ENCODE measurements at regions not wholly inside any gene's neighbourhood (a gene's known extent, or its start where the extent isn't known, plus 50 kb on each side); places are given as distances from the start of the nearest gene placed in this dataset.

GRCh38 chr6:8181160-8181881, 79.0 kb upstream of the EEF1E1 start:
- Histone ChIP-seq H3K36me3 (replicated peaks in 1 of 2; ENCODE audit: insufficient read depth in 1 of 2, low read depth in 2 of 2) (no peaks in the 10 kb centered on the region), H3K27me3 (no peaks in the 10 kb centered on the region), H3K27ac (no peak overlapping the region), H3K4me1 (no peaks in the 10 kb centered on the region), H3K4me3 (no peak overlapping the region), H3K9me3 (no peaks in the 10 kb centered on the region)
- intact Hi-C loops (cut with DNase I): no loop called here
- no peak for TF ChIP-seq CTCF (IDR thresholded peaks at IDR 0.05)
- TF ChIP-seq POLR2A (IDR thresholded peaks at IDR 0.05): no peak
- 45% methylated on average over 2 of the region's 2 CpGs for WGBS, 2 donors
- ATAC-seq: no peak
- no peak for DNase-seq

GRCh38 chr6:8180327-8181159, 78.2 kb upstream of the EEF1E1 start:
- H3K9me3 ChIP-seq: no peaks in the 10 kb centered on the region
- 33 to 34% methylated on average over 7 to 11 of the region's 11 CpGs for WGBS, 2 donors
- DNase-seq (no peak), ATAC-seq (no peak)
- TF ChIP-seq POLR2A (IDR thresholded peaks at IDR 0.05): no peak
- no peak for TF ChIP-seq CTCF (IDR thresholded peaks at IDR 0.05)
- no peak overlapping the region for H3K27ac ChIP-seq
- H3K4me1 ChIP-seq: no peaks in the 10 kb centered on the region
- no peaks in the 10 kb centered on the region for H3K27me3 ChIP-seq
- no peaks in the 10 kb centered on the region for H3K36me3 ChIP-seq (replicated peaks in 1 of 2; ENCODE audit: insufficient read depth in 1 of 2, low read depth in 2 of 2)
- intact Hi-C loops (cut with DNase I): no loop called here
- H3K4me3 ChIP-seq: no peak overlapping the region

DNA sequence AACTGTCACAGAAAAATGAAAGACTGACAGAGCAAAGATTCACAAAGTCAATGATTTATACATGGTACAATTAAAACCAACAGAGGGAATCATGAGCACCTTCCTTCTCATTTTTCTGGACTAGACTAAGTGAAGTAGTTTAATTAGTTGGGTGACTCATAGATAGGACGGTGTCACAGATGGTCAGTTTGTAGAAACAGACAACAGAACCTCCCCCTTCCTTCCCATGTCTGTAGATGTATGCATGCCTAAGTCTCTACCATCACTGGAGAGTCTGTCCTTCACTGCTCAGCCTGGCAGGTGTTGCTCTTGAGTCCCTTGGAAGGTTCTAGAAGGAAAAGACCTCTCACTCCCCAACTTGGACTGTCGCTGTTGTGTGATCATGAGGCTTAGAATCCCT, 75.4 kb upstream of the EEF1E1 start:
- WGBS, 2 donors: 63 to 84% methylated on average over 2 of the region's 2 CpGs
- ATAC-seq (no peak), DNase-seq (no peak)
- Histone ChIP-seq H3K27ac (no peak overlapping the region), H3K9me3 (no peaks in the 10 kb centered on the region), H3K4me3 (no peak overlapping the region), H3K27me3 (no peaks in the 10 kb centered on the region), H3K4me1 (no peaks in the 10 kb centered on the region), H3K36me3 (replicated peaks in 1 of 2; ENCODE audit: insufficient read depth in 1 of 2, low read depth in 2 of 2) (no peaks in the 10 kb centered on the region)
- TF ChIP-seq CTCF (IDR thresholded peaks at IDR 0.05): no peak
- no peak for TF ChIP-seq POLR2A (IDR thresholded peaks at IDR 0.05)
- intact Hi-C loops (cut with DNase I): no loop called here

DNA sequence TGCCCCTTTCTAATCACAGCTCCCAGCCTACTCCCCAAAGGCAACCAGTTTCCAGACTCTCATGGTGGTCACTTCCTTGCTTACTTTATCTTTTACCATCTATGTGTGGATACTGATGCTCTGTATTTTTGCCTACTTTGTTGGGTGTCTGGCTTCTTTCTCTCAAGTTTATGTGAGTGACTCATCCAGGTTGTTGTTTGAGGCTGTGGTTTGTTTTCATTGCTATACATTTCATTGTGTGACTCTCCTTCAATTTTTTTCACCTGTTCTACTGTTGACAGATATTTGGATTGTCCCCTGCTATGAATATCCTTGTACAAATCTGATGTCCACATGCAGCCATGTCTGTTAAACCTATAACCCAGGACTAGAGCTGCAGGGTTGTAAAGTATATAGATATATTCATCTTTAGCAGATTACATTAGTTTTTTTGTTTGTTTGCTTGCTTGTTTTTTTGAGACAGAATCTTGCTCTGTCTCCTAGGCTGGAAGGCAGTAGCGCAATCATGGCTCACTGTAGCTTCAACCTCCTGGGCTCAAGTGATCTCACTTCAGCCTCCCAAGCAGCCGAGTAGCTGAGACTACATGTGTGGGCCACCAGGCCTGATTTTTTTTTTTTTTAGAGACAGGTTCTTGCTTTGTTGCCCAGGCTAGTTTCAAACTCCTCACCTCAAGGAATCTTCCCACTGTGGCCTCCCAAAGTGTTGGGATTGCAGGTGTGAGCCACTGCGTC, 72.9 kb upstream of the EEF1E1 start:
- no peak for DNase-seq
- TF ChIP-seq CTCF (IDR thresholded peaks at IDR 0.05): no peak
- no peak for TF ChIP-seq POLR2A (IDR thresholded peaks at IDR 0.05)

More for the DNA sequence above, 72.9 kb upstream of the EEF1E1 start:
- no peaks in the 10 kb centered on the region for H3K9me3 ChIP-seq
- intact Hi-C loops (cut with DNase I): no loop called here
- no peak for ATAC-seq
- H3K27ac ChIP-seq: no peak overlapping the region
- H3K4me1 ChIP-seq: no peaks in the 10 kb centered on the region
- no peaks in the 10 kb centered on the region for H3K27me3 ChIP-seq
- WGBS, 2 donors: 78 to 84% methylated on average over 3 of the region's 3 CpGs
- H3K36me3 ChIP-seq (replicated peaks in 1 of 2; ENCODE audit: insufficient read depth in 1 of 2, low read depth in 2 of 2): no peaks in the 10 kb centered on the region
- H3K4me3 ChIP-seq: no peak overlapping the region

All from body of pancreas (tissue), 4 donors.